OCI-LY7 (cell line): ENCODE measurements at regions not wholly inside any gene's neighbourhood (a gene's known extent, or its start where the extent isn't known, plus 50 kb on each side); places are given as distances from the start of the nearest gene placed in this dataset.

ENCODE experiments used
- CTCF ChIP-seq: fragments of 200-600 bp; sonication (generic); conservative IDR thresholded peaks from 2 replicates; pipeline ENCODE4 v1.5.1; 2014; ENCODE audit warnings: mild to moderate bottlenecking, antibody characterized with exemption, low read length, moderate library complexity, mixed read lengths
- EZH2phosphoT487 ChIP-seq: fragments of 200-600 bp; sonication (generic); IDR thresholded peaks from 2 replicates; pipeline ENCODE4 v1.6.1; 2018; ENCODE audit warnings: low read depth, borderline replicate concordance, mild to moderate bottlenecking, mixed run types, antibody characterized with exemption, low read length, moderate library complexity, mixed read lengths

DNA sequence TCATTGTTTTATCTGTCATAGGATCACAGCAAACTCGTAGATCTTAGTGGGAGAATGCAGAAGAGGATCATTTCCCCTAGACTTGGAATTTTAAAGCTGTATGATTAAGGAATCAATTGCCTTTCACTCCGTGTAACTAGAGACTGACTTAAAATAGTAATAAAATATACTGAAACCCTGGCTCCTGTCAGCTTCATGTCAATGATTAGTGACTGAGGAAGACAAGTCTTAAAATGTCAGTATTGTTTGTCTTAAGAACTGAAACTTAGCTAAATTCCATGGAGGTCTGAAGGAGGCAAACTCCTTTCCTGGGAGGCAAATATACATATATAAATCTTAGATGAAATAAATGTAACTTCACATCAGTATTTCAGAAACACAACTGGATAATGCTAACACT is 1016.7 kb upstream of the PCDH10 start:
- TF ChIP-seq CTCF: no peak
- no peak for TF ChIP-seq EZH2phosphoT487
